HL-60 (cell line): ENCODE measurements at regions not wholly inside any gene's neighbourhood (a gene's known extent, or its start where the extent isn't known, plus 50 kb on each side); places are given as distances from the start of the nearest gene placed in this dataset.

Source experiments
- POLR2AphosphoS5 ChIP-seq: IDR thresholded peaks from 2 replicates; pipeline ENCODE4 v1.6.1; 2012; ENCODE audit warnings: low read depth
- TF ChIP-seq, protein P1 (sequence below): IDR thresholded peaks from one replicate; pipeline ENCODE4 v1.5.1; 2011; ENCODE audit warnings: low read length, control low read depth, inconsistent platforms; ENCODE audit not compliant: insufficient read depth

- TF ChIP-seq POLR2AphosphoS5, result no peak
- TF ChIP-seq, protein P1, sequence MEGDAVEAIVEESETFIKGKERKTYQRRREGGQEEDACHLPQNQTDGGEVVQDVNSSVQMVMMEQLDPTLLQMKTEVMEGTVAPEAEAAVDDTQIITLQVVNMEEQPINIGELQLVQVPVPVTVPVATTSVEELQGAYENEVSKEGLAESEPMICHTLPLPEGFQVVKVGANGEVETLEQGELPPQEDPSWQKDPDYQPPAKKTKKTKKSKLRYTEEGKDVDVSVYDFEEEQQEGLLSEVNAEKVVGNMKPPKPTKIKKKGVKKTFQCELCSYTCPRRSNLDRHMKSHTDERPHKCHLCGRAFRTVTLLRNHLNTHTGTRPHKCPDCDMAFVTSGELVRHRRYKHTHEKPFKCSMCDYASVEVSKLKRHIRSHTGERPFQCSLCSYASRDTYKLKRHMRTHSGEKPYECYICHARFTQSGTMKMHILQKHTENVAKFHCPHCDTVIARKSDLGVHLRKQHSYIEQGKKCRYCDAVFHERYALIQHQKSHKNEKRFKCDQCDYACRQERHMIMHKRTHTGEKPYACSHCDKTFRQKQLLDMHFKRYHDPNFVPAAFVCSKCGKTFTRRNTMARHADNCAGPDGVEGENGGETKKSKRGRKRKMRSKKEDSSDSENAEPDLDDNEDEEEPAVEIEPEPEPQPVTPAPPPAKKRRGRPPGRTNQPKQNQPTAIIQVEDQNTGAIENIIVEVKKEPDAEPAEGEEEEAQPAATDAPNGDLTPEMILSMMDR, result no peak
These were observed 1102.6 kb upstream of the EPHA6 start for GRCh38 chr3:95711789-95712188.
